IMR-90 (cell line): ENCODE measurements at regions not wholly inside any gene's neighbourhood (a gene's known extent, or its start where the extent isn't known, plus 50 kb on each side); places are given as distances from the start of the nearest gene placed in this dataset.

Experiments used
- ATAC-seq: fragments of 200-7000 bp; cut with Tn5 transposase; 2 replicates; pipeline ENCODE4 v1.9.1; 2020; ENCODE audit warnings: low read depth, mild to moderate bottlenecking, moderate library complexity
- BruUV-seq: library from RNA; stranded (reverse); fragments of 400-500 nt; replicated peaks from 2 replicates; lab custom pipeline; 2021; lab: Mats Ljungman, UMichigan
- CTCF ChIA-PET: fragments of 300-600 bp; formaldehyde crosslinking; extraction: SDS; loops from one replicate; lab custom pipeline; 2021; ENCODE audit warnings: antibody characterized with exemption; lab: Yijun Ruan, JAX
- POLR2A ChIA-PET: fragments of 300-600 bp; sonication (Branson Sonifier 250); formaldehyde crosslinking; loops from one replicate; lab custom pipeline; 2022; ENCODE audit warnings: antibody characterized with exemption; ENCODE audit not compliant: unreplicated experiment; lab: Charles Lee
- DNase-seq: peaks from one replicate; pipeline ENCODE4 v3.0.0; 2013
- H2AFZ ChIP-seq: replicated peaks from 2 replicates; pipeline ENCODE3; 2013; ENCODE audit warnings: low read length, mild to moderate bottlenecking; ENCODE audit not compliant: poor library complexity
- H2AK5ac ChIP-seq: 2 replicates; pipeline ENCODE4 v1.6.1; 2013; ENCODE audit warnings: low read depth, low read length, inconsistent platforms
- H2AK9ac ChIP-seq: replicated peaks from 2 replicates; pipeline ENCODE3; 2013; ENCODE audit warnings: mild to moderate bottlenecking, low read depth, low read length, moderate library complexity; ENCODE audit not compliant: poor library complexity
- H2BK120ac ChIP-seq: 2 replicates; pipeline ENCODE4 v1.6.1; 2013; ENCODE audit warnings: low read depth, low read length, inconsistent platforms
- H2BK15ac ChIP-seq: 3 replicates; pipeline ENCODE4 v1.6.1; 2013; ENCODE audit warnings: low read depth, low read length, inconsistent platforms
- H2BK20ac ChIP-seq: 2 replicates; pipeline ENCODE4 v1.6.1; 2013; ENCODE audit warnings: low read depth, mild to moderate bottlenecking, inconsistent platforms, low read length, moderate library complexity
- H2BK5ac ChIP-seq: 2 replicates; pipeline ENCODE4 v1.6.1; 2013; ENCODE audit warnings: mild to moderate bottlenecking, low read depth, low read length, inconsistent platforms; ENCODE audit not compliant: poor library complexity, severe bottlenecking
- H3K14ac ChIP-seq: replicated peaks from 2 replicates; pipeline ENCODE4 v1.6.1; 2013; ENCODE audit warnings: low read depth, low read length, inconsistent platforms
- H3K18ac ChIP-seq: 2 replicates; pipeline ENCODE4 v1.6.1; 2013; ENCODE audit warnings: low read depth, low read length, control low read depth
- H3K23ac ChIP-seq: 2 replicates; pipeline ENCODE4 v1.6.1; 2013; ENCODE audit warnings: low read depth, low read length, inconsistent platforms
- H3K27ac ChIP-seq: 2 replicates; pipeline ENCODE4 v1.5.1; 2013; ENCODE audit warnings: mild to moderate bottlenecking, control low read depth, low read length; ENCODE audit not compliant: insufficient read depth
- H3K27me3 ChIP-seq: 2 replicates; pipeline ENCODE4 v1.6.1; 2013; ENCODE audit warnings: low read length; ENCODE audit not compliant: control insufficient read depth, insufficient read depth
- H3K36me3 ChIP-seq: 2 replicates; pipeline ENCODE4 v1.6.1; 2013; ENCODE audit warnings: low read length, mixed read lengths; ENCODE audit not compliant: control insufficient read depth, insufficient read depth
- H3K4ac ChIP-seq: 2 replicates; pipeline ENCODE4 v1.6.1; 2013; ENCODE audit warnings: low read depth, low read length, inconsistent platforms
- H3K4me1 ChIP-seq: 2 replicates; pipeline ENCODE4 v1.6.1; 2013; ENCODE audit warnings: low read length, mixed read lengths; ENCODE audit not compliant: control insufficient read depth, insufficient read depth
- H3K4me2 ChIP-seq: 2 replicates; pipeline ENCODE4 v1.6.1; 2013; ENCODE audit warnings: low read depth, mild to moderate bottlenecking, control low read depth, low read length, moderate library complexity
- H3K4me3 ChIP-seq: 2 replicates; pipeline ENCODE4 v1.5.1; 2013; ENCODE audit warnings: low read depth, mild to moderate bottlenecking, control low read depth, low read length, moderate library complexity; ENCODE audit not compliant: insufficient read depth
- H3K56ac ChIP-seq: 2 replicates; pipeline ENCODE4 v1.6.1; 2013; ENCODE audit warnings: low read length, inconsistent platforms; ENCODE audit not compliant: insufficient read depth; ENCODE audit errors: extremely low read depth
- H3K79me1 ChIP-seq, 2 experiments: 2 replicates each; pipeline ENCODE4 v1.6.1; 2013; ENCODE audit warnings: low read length in 2 of 2, inconsistent platforms in 1 of 2, low read depth in 1 of 2
- H3K9ac ChIP-seq: 2 replicates; pipeline ENCODE4 v1.6.1; 2013; ENCODE audit warnings: low read depth, low read length, control low read depth
- H3K9me1 ChIP-seq: 2 replicates; pipeline ENCODE4 v1.6.1; 2013; ENCODE audit warnings: low read length, inconsistent platforms; ENCODE audit not compliant: insufficient read depth
- H3K9me3 ChIP-seq: 2 replicates; pipeline ENCODE4 v1.6.1; 2013; ENCODE audit warnings: low read length; ENCODE audit not compliant: control insufficient read depth, insufficient read depth
- H4K20me1 ChIP-seq: 2 replicates; pipeline ENCODE4 v1.6.1; 2013; ENCODE audit warnings: low read length, inconsistent platforms; ENCODE audit not compliant: insufficient read depth
- H4K5ac ChIP-seq: 2 replicates; pipeline ENCODE4 v1.6.1; 2013; ENCODE audit warnings: mild to moderate bottlenecking, low read depth, low read length, control low read depth
- H4K8ac ChIP-seq, 2 experiments: 2 replicates each; pipeline ENCODE4 v1.6.1; 2013; ENCODE audit warnings: low read depth in 2 of 2, low read length in 2 of 2, control low read depth in 1 of 2, inconsistent platforms in 1 of 2
- H4K91ac ChIP-seq: 2 replicates; pipeline ENCODE4 v1.6.1; 2013; ENCODE audit warnings: low read depth, low read length, inconsistent platforms; ENCODE audit not compliant: insufficient read depth
- BHLHE40 ChIP-seq: fragments of 150-350 bp; IDR thresholded peaks from 2 replicates; pipeline ENCODE4 v1.6.1; 2016; ENCODE audit warnings: mild to moderate bottlenecking, low read depth, low read length
- CEBPB ChIP-seq: IDR thresholded peaks from 2 replicates; pipeline ENCODE4 v1.6.1; 2012; ENCODE audit warnings: low read depth, low read length, improper control_type of control experiment
- CHD1 ChIP-seq: IDR thresholded peaks from 2 replicates; pipeline ENCODE4 v1.6.1; 2012; ENCODE audit warnings: low read depth, low read length, improper control_type of control experiment
- FOS ChIP-seq: fragments of 150-350 bp; IDR thresholded peaks from 2 replicates; pipeline ENCODE4 v1.6.1; 2016; ENCODE audit warnings: low read depth, low read length
- MAZ ChIP-seq: IDR thresholded peaks from 2 replicates; pipeline ENCODE4 v1.6.1; 2012; ENCODE audit warnings: low read depth, mild to moderate bottlenecking, low read length, improper control_type of control experiment, moderate library complexity, borderline replicate concordance
- MXI1 ChIP-seq: IDR thresholded peaks from 2 replicates; pipeline ENCODE4 v1.6.1; 2012; ENCODE audit warnings: low read depth, mild to moderate bottlenecking, low read length, moderate library complexity, borderline replicate concordance
- RAD21 ChIP-seq: IDR thresholded peaks from 2 replicates; pipeline ENCODE4 v1.6.1; 2012; ENCODE audit warnings: low read length, improper control_type of control experiment
- RCOR1 ChIP-seq: IDR thresholded peaks from 2 replicates; pipeline ENCODE4 v1.6.1; 2012; ENCODE audit warnings: mild to moderate bottlenecking, low read length, improper control_type of control experiment; ENCODE audit not compliant: insufficient replicate concordance
- RFX5 ChIP-seq: IDR thresholded peaks from 2 replicates; pipeline ENCODE4 v1.8.0; 2012; ENCODE audit warnings: low read depth, mild to moderate bottlenecking, low read length, moderate library complexity
- SMC3 ChIP-seq: fragments of 150-350 bp; IDR thresholded peaks from 2 replicates; pipeline ENCODE4 v1.6.1; 2016; ENCODE audit warnings: low read depth, mild to moderate bottlenecking, antibody characterized with exemption, low read length, moderate library complexity
- WGBS, 2 experiments: methylation state at CpG; one replicate each; pipeline versions ENCODE4 v1.1.5 to v1.1.7; 2013; ENCODE audit warnings: missing lambda C conversion rate in 2 of 2; ENCODE audit not compliant: insufficient read length in 1 of 2; ENCODE audit errors: extremely low coverage in 2 of 2; 5-methylcytosine and 5-hydroxymethylcytosine counted together
- dilution Hi-C: fragments of 300-500 bp; cut with HindIII; formaldehyde crosslinking; loops from one replicate; pipeline ENCODE4 v1.14.3; 2018; ENCODE audit warnings: low sequenced_read_pairs; ENCODE audit not compliant: unreplicated experiment
- in situ Hi-C: fragments of 300-500 bp; cut with MboI; formaldehyde crosslinking; loops from 3 replicates; pipeline ENCODE4 v1.14.3; 2019; ENCODE audit warnings: low sequenced_read_pairs, inconsistent platforms, mixed read lengths
- intact Hi-C: fragments of 100-400 bp; cut with micrococcal nuclease; formaldehyde crosslinking; loops from 2 replicates; pipeline ENCODE4 v1.10.0; 2022
- TF ChIP-seq, protein P1 (sequence below): fragments of 150-350 bp; IDR thresholded peaks from 2 replicates; pipeline ENCODE4 v1.6.1; 2016; ENCODE audit warnings: low read depth, mild to moderate bottlenecking, low read length, moderate library complexity, borderline replicate concordance
- TF ChIP-seq, protein P2 (sequence below): fragments of 150-350 bp; IDR thresholded peaks from 2 replicates; pipeline ENCODE4 v1.6.1; 2017; ENCODE audit warnings: mild to moderate bottlenecking, antibody characterized with exemption, low read length, low read depth
- TF ChIP-seq, protein P3 (sequence below): conservative IDR thresholded peaks from 2 replicates; pipeline ENCODE4 v1.5.1; 2012; ENCODE audit warnings: mild to moderate bottlenecking, low read depth, low read length, improper control_type of control experiment

DNA sequence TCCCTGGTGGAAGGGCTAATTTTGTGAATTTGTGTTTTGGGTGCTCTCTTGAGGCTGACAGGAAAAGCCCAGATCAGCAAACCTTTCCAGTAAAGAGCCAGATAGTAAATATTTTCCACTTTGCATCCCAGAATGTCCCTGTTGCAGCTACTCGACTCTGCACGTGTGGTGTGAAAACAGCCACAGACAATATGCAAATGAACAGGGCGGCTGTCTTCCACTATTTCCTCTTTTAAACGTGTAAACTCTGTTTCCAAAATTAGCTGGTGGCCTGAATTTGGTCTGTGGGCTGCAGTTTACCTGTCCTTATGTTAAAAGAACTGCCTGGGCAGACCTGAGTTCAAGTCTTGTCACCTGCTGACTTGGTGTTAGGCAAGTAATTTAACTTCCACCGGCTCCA is 202.7 kb downstream of the EDEM1 start:
- no peak overlapping the region for H4K5ac ChIP-seq
- no peak overlapping the region for H2AK5ac ChIP-seq
- no peak overlapping the region for H3K56ac ChIP-seq
- H3K4me3 ChIP-seq = no peak overlapping the region
- H2BK20ac ChIP-seq = no peak overlapping the region
- no peaks in the 10 kb centered on the region; the same call in 1 of the 2 replicates for H3K9me3 ChIP-seq
- no peak overlapping the region for H2AK9ac ChIP-seq
- H3K18ac ChIP-seq = no peak overlapping the region
- POLR2A ChIA-PET = no interaction called here
- H2BK15ac ChIP-seq = no peak overlapping the region
- no peaks in the 10 kb centered on the region for H4K20me1 ChIP-seq
- no peaks in the 10 kb centered on the region for H3K9me1 ChIP-seq
- no peak overlapping the region for H3K23ac ChIP-seq
- CTCF ChIA-PET = no interaction called here
- no TSS peak for BruUV-seq
- DNase-seq (no peak), ATAC-seq (no peak)
- no peak overlapping the region for H4K91ac ChIP-seq
- H3K4me1 ChIP-seq = no peaks in the 10 kb centered on the region
- H3K9ac ChIP-seq = no peak overlapping the region
- dilution Hi-C loops (no loop called here), intact Hi-C loops (no loop called here), in situ Hi-C loops (no loop called here)
- no peaks in the 10 kb centered on the region for H3K79me1 ChIP-seq
- no peak overlapping the region for H3K4me2 ChIP-seq
- no peak overlapping the region for H2BK120ac ChIP-seq
- no peak overlapping the region for H3K14ac ChIP-seq
- no CpG with 5 or more reads among the region's 5 CpGs for WGBS, 2 experiments
- no peak overlapping the region for H4K8ac ChIP-seq
- no peaks in the 10 kb centered on the region for H3K27me3 ChIP-seq
- H3K36me3 ChIP-seq = no peaks in the 10 kb centered on the region
- no peak overlapping the region for H3K27ac ChIP-seq
- no peak for TF ChIP-seq FOS
- TF ChIP-seq RAD21 = no peak
- no peak for TF ChIP-seq SMC3
- TF ChIP-seq BHLHE40 = no peak
- TF ChIP-seq RCOR1 = no peak
- TF ChIP-seq, protein P1, sequence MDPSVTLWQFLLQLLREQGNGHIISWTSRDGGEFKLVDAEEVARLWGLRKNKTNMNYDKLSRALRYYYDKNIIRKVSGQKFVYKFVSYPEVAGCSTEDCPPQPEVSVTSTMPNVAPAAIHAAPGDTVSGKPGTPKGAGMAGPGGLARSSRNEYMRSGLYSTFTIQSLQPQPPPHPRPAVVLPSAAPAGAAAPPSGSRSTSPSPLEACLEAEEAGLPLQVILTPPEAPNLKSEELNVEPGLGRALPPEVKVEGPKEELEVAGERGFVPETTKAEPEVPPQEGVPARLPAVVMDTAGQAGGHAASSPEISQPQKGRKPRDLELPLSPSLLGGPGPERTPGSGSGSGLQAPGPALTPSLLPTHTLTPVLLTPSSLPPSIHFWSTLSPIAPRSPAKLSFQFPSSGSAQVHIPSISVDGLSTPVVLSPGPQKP = no peak
- no peak for TF ChIP-seq RFX5
- TF ChIP-seq CHD1 = no peak
- no peak for TF ChIP-seq CEBPB
- TF ChIP-seq MXI1 = no peak
- TF ChIP-seq, protein P2, sequence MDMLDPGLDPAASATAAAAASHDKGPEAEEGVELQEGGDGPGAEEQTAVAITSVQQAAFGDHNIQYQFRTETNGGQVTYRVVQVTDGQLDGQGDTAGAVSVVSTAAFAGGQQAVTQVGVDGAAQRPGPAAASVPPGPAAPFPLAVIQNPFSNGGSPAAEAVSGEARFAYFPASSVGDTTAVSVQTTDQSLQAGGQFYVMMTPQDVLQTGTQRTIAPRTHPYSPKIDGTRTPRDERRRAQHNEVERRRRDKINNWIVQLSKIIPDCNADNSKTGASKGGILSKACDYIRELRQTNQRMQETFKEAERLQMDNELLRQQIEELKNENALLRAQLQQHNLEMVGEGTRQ = no peak
- TF ChIP-seq, protein P3, sequence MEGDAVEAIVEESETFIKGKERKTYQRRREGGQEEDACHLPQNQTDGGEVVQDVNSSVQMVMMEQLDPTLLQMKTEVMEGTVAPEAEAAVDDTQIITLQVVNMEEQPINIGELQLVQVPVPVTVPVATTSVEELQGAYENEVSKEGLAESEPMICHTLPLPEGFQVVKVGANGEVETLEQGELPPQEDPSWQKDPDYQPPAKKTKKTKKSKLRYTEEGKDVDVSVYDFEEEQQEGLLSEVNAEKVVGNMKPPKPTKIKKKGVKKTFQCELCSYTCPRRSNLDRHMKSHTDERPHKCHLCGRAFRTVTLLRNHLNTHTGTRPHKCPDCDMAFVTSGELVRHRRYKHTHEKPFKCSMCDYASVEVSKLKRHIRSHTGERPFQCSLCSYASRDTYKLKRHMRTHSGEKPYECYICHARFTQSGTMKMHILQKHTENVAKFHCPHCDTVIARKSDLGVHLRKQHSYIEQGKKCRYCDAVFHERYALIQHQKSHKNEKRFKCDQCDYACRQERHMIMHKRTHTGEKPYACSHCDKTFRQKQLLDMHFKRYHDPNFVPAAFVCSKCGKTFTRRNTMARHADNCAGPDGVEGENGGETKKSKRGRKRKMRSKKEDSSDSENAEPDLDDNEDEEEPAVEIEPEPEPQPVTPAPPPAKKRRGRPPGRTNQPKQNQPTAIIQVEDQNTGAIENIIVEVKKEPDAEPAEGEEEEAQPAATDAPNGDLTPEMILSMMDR = no peak
- TF ChIP-seq MAZ = no peak
- no peak overlapping the region for H2AFZ ChIP-seq
- H2BK5ac ChIP-seq = no peak overlapping the region
- no peak overlapping the region for H3K4ac ChIP-seq
